GM12891 (cell line): ENCODE measurements at regions not wholly inside any gene's neighbourhood (a gene's known extent, or its start where the extent isn't known, plus 50 kb on each side); places are given as distances from the start of the nearest gene placed in this dataset.

ENCODE experiments used
- POLR2A ChIP-seq: IDR thresholded peaks from 2 replicates; pipeline ENCODE4 v1.6.1; 2011; ENCODE audit warnings: low read depth, low read length, control low read depth
- SPI1 ChIP-seq: IDR thresholded peaks from 2 replicates; pipeline ENCODE4 v1.6.1; 2011; ENCODE audit warnings: low read depth, low read length, control low read depth

DNA sequence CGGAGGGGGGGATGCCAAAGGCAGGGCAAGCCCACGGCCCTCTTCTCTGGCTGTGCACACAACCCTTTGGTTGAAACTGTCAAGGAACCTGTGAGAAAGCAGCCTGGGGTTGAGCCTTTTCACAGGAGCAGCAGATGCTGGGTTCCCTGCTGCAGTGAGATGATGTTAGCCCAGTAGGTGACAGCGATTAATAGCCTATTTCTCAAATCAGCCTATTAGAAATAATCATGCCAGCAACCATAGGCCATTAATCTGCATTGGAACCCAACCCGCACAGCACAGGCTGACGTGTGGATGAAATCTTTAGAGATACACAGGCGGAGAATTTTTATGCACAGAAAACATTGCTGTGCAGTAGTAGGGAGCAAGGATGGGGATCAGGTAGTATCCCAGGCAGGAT, 637.5 kb downstream of the AJAP1 start:
- TF ChIP-seq POLR2A (no peak), SPI1 (no peak)
